ENCODE measurements at regions not wholly inside any gene's neighbourhood (a gene's known extent, or its start where the extent isn't known, plus 50 kb on each side); places are given as distances from the start of the nearest gene placed in this dataset.

GRCh38 chr18:79579807-79580497, 99.7 kb upstream of the CTDP1 start:
- no peak for TF ChIP-seq CTCF (IDR thresholded peaks at IDR 0.05)
- no peak for TF ChIP-seq POLR2A (IDR thresholded peaks at IDR 0.05)
- peak in 1 of 2 donors; percentile 7 for DNase-seq
- intact Hi-C loops (cut with DNase I; ENCODE audit: low total_unique reads): no loop called here

DNA sequence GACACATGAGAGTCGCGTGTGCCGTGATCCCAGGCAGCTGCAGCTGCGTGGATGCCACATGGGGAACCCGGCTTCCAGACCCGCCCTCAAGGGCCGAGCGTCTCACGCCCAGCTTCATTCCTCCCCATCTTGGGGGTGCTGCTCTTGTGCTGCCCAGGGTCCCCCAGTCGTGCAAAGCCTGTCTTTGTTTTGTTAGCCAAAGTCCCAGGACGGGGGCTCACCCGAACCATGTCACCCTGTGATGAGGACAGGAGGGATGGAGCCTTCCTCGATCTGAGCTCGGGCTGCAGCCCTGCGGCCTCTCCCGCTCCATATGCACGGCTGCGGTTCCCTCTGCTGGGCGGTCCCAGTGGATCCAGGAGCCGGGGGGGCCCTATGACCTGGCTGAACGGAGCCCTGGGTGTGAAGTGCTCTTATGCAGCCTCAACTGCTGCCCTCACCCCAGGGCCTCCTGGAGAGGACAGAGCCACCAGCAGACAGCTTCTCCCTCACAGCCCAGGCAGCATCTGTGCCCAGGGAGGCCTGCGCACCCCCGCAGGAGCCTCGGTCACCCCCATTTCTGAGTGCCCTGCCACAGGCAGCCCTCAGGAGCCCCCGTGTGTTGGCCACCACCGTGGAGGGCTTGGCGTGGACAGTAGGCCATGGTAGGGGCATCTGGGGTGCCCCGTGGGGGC, 99.0 kb upstream of the CTDP1 start:
- Histone ChIP-seq H3K27me3 (no peaks in the 10 kb centered on the region), H3K27ac (no peak overlapping the region), H3K36me3 (no peaks in the 10 kb centered on the region), H3K4me3 (no peak overlapping the region), H3K9me3 (no peaks in the 10 kb centered on the region), H3K4me1 (peaks cover 10 to 20% of the 10 kb centered on the region in 2 donors)
- TF ChIP-seq CTCF (IDR thresholded peaks at IDR 0.05) (no peak), POLR2A (IDR thresholded peaks at IDR 0.05) (no peak)
- DNase-seq: peak in 1 of 2 donors; percentile 11
- intact Hi-C loops (cut with DNase I; ENCODE audit: low total_unique reads): no loop called here

More at GRCh38 chr18:79579807-79580497, 99.7 kb upstream of the CTDP1 start:
- Histone ChIP-seq H3K27ac (no peak overlapping the region), H3K4me1 (peaks cover 10 to 20% of the 10 kb centered on the region in 2 donors), H3K4me3 (no peak overlapping the region), H3K27me3 (no peaks in the 10 kb centered on the region), H3K36me3 (no peaks in the 10 kb centered on the region), H3K9me3 (no peaks in the 10 kb centered on the region)

- TF ChIP-seq POLR2A (IDR thresholded peaks at IDR 0.05) (no peak), CTCF (IDR thresholded peaks at IDR 0.05) (no peak)
- Histone ChIP-seq H3K36me3 (no peaks in the 10 kb centered on the region), H3K9me3 (no peaks in the 10 kb centered on the region), H3K27ac (no peak overlapping the region), H3K4me3 (no peak overlapping the region), H3K27me3 (no peaks in the 10 kb centered on the region), H3K4me1 (peaks cover 9 to 16% of the 10 kb centered on the region in 2 donors)
- intact Hi-C loops (cut with DNase I; ENCODE audit: low total_unique reads): no loop called here
- peak in 1 of 2 donors; percentile 3 for DNase-seq
Observed at GRCh38 chr18:79581406-79581805, 98.2 kb upstream of the CTDP1 start.

DNA sequence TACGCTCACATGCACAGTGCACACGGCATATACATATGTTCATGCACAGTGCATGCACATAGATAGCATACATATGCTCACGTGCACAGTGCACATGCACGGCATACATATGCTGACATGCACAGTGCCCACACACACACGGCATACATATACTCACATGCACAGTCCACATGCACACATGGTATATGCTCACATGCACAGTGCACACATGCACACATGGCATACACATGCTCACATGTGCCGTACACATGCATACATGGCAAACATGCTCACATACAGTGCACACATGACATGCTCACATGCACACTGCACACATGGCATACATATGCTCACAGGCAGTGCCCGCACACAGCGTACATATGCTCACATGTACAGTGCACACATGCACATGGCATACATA, 97.7 kb upstream of the CTDP1 start:
- H3K4me1 ChIP-seq: peaks cover 4 to 11% of the 10 kb centered on the region in 2 donors
- no peak for DNase-seq
- no peak overlapping the region for H3K27ac ChIP-seq
- no peaks in the 10 kb centered on the region for H3K36me3 ChIP-seq
- no peak overlapping the region for H3K4me3 ChIP-seq
- no peak for TF ChIP-seq CTCF (IDR thresholded peaks at IDR 0.05)
- TF ChIP-seq POLR2A (IDR thresholded peaks at IDR 0.05): no peak
- no peaks in the 10 kb centered on the region for H3K27me3 ChIP-seq
- intact Hi-C loops (cut with DNase I; ENCODE audit: low total_unique reads): no loop called here
- no peaks in the 10 kb centered on the region for H3K9me3 ChIP-seq

DNA sequence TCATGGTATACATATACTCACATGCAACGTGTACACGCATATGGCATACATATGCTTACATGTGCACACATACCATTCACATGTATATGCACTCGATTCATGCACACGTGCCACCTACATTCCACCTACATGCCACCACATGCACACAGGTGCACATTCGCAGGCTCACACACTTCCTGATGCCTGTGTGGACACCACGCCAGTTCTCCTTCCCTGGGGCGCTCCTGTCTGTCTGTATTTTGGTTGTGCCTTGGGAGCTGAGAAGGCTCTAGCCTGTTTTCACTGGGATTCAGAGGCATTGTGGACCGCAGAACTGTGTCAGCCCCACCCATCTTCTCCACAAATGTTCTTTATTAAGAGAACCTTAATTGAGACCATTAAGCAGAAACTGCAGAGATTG, 96.6 kb upstream of the CTDP1 start:
- DNase-seq: peak in 1 of 2 donors; percentile 5
- Histone ChIP-seq H3K9me3 (no peaks in the 10 kb centered on the region), H3K27me3 (no peaks in the 10 kb centered on the region), H3K36me3 (no peaks in the 10 kb centered on the region), H3K27ac (no peak overlapping the region), H3K4me1 (peaks cover 0 to under 1% of the 10 kb centered on the region in 2 donors), H3K4me3 (no peak overlapping the region)
- intact Hi-C loops (cut with DNase I; ENCODE audit: low total_unique reads): no loop called here
- TF ChIP-seq POLR2A (IDR thresholded peaks at IDR 0.05): no peak
- TF ChIP-seq CTCF (IDR thresholded peaks at IDR 0.05): no peak
